Retinal pigment epithelial cell (primary cell): ENCODE measurements at regions not wholly inside any gene's neighbourhood (a gene's known extent, or its start where the extent isn't known, plus 50 kb on each side); places are given as distances from the start of the nearest gene placed in this dataset.
A peak's percentile ranks its signal among the peaks of the same experiment; 100 is the strongest.

Experiments used
- DNase-seq: peaks from one replicate; pipeline ENCODE4 v3.0.0-alpha.2; 2010; ENCODE audit warnings: low read depth
- H3K4me3 ChIP-seq: 2 replicates; pipeline ENCODE4 v1.5.1; 2011; ENCODE audit warnings: mild to moderate bottlenecking, low read length, control low read depth, moderate library complexity
- TF ChIP-seq, protein P1 (sequence below): conservative IDR thresholded peaks from 2 replicates; pipeline ENCODE4 v1.5.1; 2011; ENCODE audit warnings: low read depth, low read length, control low read depth, inconsistent platforms

DNA sequence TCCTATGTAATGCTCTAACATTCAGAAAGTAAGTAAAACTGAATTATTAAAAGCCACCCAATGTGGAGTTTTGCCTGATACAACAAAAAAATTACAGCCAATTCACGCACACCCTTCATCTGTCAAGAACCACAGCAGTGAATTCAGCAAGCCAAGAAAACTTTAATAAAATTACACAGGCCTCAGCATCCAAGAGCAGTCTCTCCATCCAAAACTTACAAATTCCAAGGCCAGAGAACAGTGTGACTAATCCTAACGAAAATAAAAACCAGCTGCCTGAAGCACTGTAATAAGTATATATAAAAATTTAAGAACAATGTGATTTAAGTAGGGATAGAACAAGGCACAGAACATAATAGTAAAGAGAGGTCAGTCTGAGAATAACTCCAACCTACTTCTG lies 54.2 kb downstream of the SIX6 start:
- DNase-seq: no peak
- H3K4me3 ChIP-seq: no peak overlapping the region
- TF ChIP-seq, protein P1, sequence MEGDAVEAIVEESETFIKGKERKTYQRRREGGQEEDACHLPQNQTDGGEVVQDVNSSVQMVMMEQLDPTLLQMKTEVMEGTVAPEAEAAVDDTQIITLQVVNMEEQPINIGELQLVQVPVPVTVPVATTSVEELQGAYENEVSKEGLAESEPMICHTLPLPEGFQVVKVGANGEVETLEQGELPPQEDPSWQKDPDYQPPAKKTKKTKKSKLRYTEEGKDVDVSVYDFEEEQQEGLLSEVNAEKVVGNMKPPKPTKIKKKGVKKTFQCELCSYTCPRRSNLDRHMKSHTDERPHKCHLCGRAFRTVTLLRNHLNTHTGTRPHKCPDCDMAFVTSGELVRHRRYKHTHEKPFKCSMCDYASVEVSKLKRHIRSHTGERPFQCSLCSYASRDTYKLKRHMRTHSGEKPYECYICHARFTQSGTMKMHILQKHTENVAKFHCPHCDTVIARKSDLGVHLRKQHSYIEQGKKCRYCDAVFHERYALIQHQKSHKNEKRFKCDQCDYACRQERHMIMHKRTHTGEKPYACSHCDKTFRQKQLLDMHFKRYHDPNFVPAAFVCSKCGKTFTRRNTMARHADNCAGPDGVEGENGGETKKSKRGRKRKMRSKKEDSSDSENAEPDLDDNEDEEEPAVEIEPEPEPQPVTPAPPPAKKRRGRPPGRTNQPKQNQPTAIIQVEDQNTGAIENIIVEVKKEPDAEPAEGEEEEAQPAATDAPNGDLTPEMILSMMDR: no peak

DNA sequence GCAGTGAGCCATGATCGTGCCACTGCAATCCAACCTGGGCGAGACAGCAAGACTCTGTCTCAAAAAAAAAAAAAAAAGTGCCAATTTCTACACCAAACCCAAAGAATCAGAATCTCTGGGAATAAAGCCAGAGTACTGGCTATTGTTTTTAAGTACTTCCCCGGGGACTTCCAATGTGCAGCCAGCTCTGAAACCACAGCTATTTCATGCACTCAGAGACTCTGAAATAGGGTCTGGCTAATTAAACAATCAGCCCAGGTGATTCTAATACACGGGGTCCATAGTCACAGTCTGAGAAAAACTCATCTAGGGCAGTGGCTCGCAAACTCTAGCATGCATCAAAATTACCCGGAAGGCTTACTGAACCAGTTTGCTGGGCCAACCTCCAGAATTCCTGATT lies 56.3 kb downstream of the SIX6 start:
- no peak overlapping the region for H3K4me3 ChIP-seq
- peak; percentile 28 for DNase-seq
- TF ChIP-seq, protein P1: no peak

DNA sequence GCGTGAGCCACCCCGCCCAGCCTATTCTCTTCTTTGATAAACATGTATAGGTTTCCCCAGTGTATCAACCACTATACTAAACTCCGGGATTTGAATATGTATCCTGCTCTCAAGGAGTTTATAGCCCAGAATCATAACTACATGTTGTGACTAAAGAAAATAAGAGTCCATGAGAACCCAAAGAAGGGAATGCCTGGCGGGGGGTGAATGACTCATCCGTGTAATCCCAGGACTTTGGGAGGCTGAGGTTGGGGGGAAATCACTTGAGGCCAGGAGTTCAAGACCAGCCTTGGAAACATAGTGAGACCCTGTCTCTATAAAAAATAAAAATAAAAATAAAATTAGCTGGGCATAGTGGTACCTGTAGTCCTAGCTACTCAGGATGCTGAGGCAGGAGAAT lies 57.2 kb downstream of the SIX6 start:
- H3K4me3 ChIP-seq: no peak overlapping the region
- TF ChIP-seq, protein P1: no peak
- DNase-seq: no peak

DNA sequence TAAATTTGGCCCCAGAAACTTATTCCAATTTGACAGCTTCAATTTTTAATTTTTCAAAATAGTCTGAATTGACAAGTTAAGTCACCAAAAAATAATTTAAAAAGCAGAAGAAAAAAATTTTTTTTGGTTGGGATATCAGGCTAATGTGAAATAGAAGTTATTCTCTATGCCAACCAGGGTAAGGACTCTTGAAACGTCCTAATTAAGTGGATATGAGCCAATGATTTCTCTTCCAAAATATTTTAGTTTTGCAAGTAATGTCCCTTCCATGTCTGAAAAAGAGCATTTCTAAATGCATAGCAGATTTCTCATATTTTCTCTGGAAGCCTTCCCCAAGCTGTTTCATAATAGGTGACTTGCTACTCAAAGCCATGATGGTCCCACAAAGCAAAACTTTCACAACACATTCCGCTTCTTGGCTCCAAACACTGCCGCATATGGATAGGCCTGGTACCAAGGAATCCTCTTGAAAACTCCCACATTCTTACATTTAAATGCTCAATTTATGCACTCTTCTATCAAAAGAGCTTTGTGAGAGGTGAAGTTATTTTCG lies 65.1 kb downstream of the SIX6 start:
- TF ChIP-seq, protein P1: no peak
- DNase-seq: no peak
- no peak overlapping the region for H3K4me3 ChIP-seq

DNA sequence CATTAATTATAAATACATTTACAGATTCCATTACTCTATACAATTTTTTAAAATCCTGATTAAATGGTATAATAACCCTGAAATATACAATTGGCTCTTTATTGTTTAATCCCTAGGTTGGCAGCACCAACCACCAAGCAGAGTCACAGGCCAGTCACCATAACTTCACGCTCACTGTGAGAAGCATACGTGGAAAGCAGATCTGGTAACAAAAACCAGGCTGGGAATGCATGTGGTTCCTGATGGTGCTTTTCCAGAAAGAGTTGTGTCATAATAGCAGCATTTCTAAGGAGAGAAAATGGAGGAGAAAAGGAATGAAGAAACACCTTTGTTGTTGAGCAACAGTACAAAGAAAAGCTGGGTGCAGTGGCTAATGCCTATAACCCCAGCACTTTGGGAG lies 66.1 kb downstream of the SIX6 start:
- no peak for DNase-seq
- TF ChIP-seq, protein P1: no peak
- H3K4me3 ChIP-seq: no peak overlapping the region

DNA sequence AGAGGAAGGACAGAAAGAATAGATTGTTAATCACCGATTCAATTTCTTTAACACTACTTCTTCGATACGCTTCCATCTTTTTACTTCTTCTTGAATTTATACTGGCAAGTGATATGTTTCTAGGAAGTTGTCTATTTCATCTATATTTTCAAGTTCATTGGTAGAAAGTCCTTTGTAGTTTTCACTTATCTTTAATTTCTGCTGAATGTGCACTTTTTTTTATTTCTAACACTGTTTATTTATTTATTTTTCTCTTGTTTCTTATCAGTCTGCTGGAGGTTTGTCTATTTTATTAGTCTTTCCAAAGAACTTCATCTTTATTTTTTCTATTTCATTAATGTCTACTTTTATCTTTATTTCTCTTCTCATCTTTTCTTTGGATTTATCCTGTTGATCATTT lies 63.6 kb downstream of the SIX1 start:
- H3K4me3 ChIP-seq: no peak overlapping the region
- no peak for DNase-seq
- TF ChIP-seq, protein P1: no peak

DNA sequence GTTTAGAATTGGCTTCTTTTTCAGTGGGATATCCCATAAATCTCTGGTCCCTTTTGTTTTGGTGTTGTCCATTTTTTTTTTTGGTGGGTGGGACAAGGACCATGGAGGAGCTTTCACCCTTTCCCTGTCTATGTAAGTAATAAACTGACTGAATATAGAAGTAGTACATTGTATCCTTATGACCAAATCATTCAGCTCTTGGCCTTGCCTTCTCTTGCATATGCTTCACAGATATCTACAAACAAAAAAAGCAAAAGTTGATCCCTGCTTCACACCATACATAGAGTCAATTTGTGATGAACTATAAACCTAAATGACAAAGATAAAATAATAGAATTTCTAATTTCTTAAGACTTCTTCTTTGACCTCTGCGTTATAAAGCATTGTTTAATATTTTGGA lies 59.8 kb downstream of the SIX1 start:
- no peak for DNase-seq
- no peak overlapping the region for H3K4me3 ChIP-seq
- TF ChIP-seq, protein P1: no peak
